ENCODE measurements at regions not wholly inside any gene's neighbourhood (a gene's known extent, or its start where the extent isn't known, plus 50 kb on each side); places are given as distances from the start of the nearest gene placed in this dataset.

DNA sequence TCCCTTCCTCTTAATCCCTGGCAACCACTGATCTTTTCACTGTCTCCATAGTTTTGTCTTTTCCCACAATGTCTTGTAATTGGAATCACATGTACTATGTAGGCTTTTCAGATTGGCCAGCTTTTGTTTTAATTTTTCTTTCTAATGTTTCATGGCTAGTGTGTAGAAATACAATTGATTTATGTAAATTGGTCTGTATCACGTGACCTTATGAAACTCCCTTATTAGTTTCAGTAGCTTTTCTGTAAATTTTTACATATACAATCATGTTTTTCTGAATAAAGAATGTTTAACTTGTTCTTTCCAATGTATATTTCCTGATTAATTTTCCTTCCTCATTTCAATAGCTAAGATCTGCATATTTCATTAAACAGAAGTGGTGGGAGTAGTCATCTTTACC is 319.3 kb downstream of the MDFIC start:
- WGBS, 3 donors = 74 to 79% (median 75%) methylated on average over 1 of the region's 1 CpG
- intact Hi-C loops (cut with DNase I) = no loop called here
- H3K36me3 ChIP-seq = no peaks in the 10 kb centered on the region
- no peaks in the 10 kb centered on the region for H3K4me1 ChIP-seq (ENCODE audit: insufficient read depth)
- H3K9me3 ChIP-seq = no peaks in the 10 kb centered on the region
- H3K27ac ChIP-seq = no peak overlapping the region
- peaks cover 3% of the 10 kb centered on the region for H3K27me3 ChIP-seq
- no peak overlapping the region for H3K4me3 ChIP-seq
- no peak for DNase-seq
- TF ChIP-seq EP300 (IDR thresholded peaks at IDR 0.05) (no peak), POLR2A (IDR thresholded peaks at IDR 0.05) (no peak)
- TF ChIP-seq, protein P1, sequence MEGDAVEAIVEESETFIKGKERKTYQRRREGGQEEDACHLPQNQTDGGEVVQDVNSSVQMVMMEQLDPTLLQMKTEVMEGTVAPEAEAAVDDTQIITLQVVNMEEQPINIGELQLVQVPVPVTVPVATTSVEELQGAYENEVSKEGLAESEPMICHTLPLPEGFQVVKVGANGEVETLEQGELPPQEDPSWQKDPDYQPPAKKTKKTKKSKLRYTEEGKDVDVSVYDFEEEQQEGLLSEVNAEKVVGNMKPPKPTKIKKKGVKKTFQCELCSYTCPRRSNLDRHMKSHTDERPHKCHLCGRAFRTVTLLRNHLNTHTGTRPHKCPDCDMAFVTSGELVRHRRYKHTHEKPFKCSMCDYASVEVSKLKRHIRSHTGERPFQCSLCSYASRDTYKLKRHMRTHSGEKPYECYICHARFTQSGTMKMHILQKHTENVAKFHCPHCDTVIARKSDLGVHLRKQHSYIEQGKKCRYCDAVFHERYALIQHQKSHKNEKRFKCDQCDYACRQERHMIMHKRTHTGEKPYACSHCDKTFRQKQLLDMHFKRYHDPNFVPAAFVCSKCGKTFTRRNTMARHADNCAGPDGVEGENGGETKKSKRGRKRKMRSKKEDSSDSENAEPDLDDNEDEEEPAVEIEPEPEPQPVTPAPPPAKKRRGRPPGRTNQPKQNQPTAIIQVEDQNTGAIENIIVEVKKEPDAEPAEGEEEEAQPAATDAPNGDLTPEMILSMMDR (IDR thresholded peaks at IDR 0.05) = no peak

DNA sequence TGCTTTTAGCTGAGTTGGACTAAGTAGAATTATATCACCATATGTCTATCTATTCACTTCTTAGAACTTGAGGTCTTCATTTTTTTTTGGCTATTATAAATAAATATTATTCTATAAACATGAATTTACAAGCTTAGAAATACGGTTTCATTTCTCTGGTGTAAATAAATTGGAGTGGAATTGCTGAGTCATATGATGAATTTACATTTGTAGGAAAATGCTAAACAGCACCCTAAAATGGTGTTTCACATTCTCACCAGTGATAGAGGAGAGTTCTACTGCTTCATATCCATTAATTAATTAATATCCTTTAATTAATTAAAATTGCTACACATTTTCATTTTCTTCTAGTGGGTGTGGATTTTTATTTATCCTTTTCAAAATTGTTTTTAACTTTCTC is 318.3 kb downstream of the MDFIC start:
- Histone ChIP-seq H3K27ac (no peak overlapping the region), H3K27me3 (peaks cover 3% of the 10 kb centered on the region), H3K36me3 (no peaks in the 10 kb centered on the region), H3K4me3 (no peak overlapping the region), H3K9me3 (no peaks in the 10 kb centered on the region), H3K4me1 (ENCODE audit: insufficient read depth) (no peaks in the 10 kb centered on the region)
- TF ChIP-seq, protein P1 (IDR thresholded peaks at IDR 0.05) = no peak
- TF ChIP-seq EP300 (IDR thresholded peaks at IDR 0.05) (no peak), POLR2A (IDR thresholded peaks at IDR 0.05) (no peak)
- 52 to 61% (median 60%) methylated on average over 1 of the region's 1 CpG for WGBS, 3 donors
- intact Hi-C loops (cut with DNase I) = no loop called here
- no peak for DNase-seq

DNA sequence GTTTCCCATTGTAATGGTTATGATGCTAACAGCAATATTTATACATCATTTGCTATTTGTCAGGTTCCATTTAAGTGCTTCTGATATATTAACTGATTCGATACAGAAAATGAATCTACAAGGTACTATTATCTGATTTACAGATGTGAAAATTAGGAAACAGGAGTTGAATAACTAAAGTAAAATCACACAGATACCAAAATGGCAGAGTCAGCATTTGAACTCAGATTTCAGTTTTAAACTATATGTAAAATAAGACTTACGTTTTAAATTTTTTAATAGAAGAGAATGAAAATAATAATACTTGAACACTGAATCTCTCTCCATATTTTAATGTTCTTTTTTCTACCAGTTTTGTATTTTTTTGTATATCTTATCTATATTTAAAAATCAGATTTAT is 313.2 kb downstream of the MDFIC start:
- H3K27me3 ChIP-seq = no peaks in the 10 kb centered on the region
- 93 to 96% (median 95%) methylated on average over 2 of the region's 2 CpGs for WGBS, 3 donors
- intact Hi-C loops (cut with DNase I) = no loop called here
- no peaks in the 10 kb centered on the region for H3K9me3 ChIP-seq
- no peaks in the 10 kb centered on the region for H3K4me1 ChIP-seq (ENCODE audit: insufficient read depth)
- H3K36me3 ChIP-seq = no peaks in the 10 kb centered on the region
- DNase-seq = no peak
- TF ChIP-seq, protein P1 (IDR thresholded peaks at IDR 0.05) = no peak
- TF ChIP-seq POLR2A (IDR thresholded peaks at IDR 0.05) (no peak), EP300 (IDR thresholded peaks at IDR 0.05) (no peak)
- no peak overlapping the region for H3K4me3 ChIP-seq
- H3K27ac ChIP-seq = no peak overlapping the region

DNA sequence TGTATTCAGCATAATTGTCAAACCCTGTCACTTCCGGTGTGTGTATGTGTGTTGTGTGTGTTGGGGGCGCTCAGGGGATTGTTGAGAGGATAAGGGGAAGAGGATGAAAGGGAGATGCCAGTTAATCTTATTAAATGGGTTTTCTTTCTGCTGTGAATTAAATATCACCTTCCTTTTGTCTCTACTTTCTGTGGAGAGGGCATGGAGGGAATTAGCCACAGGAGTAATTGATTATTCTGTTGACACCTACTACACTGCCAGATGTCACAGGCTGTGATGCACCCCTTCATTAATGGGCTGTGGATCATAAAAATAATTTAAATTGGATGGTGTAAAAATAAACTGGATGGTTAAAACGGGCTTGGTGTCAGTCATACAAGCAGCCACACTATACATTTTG is 311.9 kb downstream of the MDFIC start:
- Histone ChIP-seq H3K36me3 (no peaks in the 10 kb centered on the region), H3K4me3 (no peak overlapping the region), H3K27ac (no peak overlapping the region), H3K4me1 (ENCODE audit: insufficient read depth) (no peaks in the 10 kb centered on the region), H3K27me3 (no peaks in the 10 kb centered on the region), H3K9me3 (no peaks in the 10 kb centered on the region)
- intact Hi-C loops (cut with DNase I) = no loop called here
- no peak for TF ChIP-seq POLR2A (IDR thresholded peaks at IDR 0.05)
- WGBS, 3 donors = 80 to 84% (median 81%) methylated on average over 3 of the region's 3 CpGs
- DNase-seq = no peak

DNA sequence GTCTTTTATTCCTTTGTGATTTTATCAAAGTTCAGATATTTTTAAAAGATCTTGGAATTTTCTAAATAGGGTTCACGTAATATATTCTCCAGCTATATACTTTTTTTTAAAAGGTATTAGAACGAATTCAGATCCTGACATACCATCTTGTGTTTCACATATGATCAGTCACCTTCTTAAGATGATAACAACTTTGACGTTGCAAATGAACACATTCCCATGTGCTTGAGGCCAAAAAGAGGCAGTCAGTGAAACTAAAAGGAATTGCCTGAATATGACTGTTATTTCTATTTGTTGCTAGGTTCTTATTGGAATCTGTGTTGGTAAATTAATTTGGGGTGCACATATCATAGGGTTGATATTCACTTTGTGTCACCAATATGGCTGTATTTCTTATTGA is 310.1 kb downstream of the MDFIC start:
- H3K27ac ChIP-seq = no peak overlapping the region
- intact Hi-C loops (cut with DNase I) = no loop called here
- no peaks in the 10 kb centered on the region for H3K27me3 ChIP-seq
- DNase-seq = no peak
- 78 to 82% (median 78%) methylated on average over 3 of the region's 3 CpGs for WGBS, 3 donors
- no peak overlapping the region for H3K4me3 ChIP-seq
- no peaks in the 10 kb centered on the region for H3K36me3 ChIP-seq
- H3K4me1 ChIP-seq (ENCODE audit: insufficient read depth) = no peaks in the 10 kb centered on the region
- H3K9me3 ChIP-seq = no peaks in the 10 kb centered on the region
- TF ChIP-seq EP300 (IDR thresholded peaks at IDR 0.05) (no peak), POLR2A (IDR thresholded peaks at IDR 0.05) (no peak)
- TF ChIP-seq, protein P1 (IDR thresholded peaks at IDR 0.05) = no peak

Data from ovary (tissue), 7 donors.